ENCODE measurements at regions not wholly inside any gene's neighbourhood (a gene's known extent, or its start where the extent isn't known, plus 50 kb on each side); places are given as distances from the start of the nearest gene placed in this dataset.
A peak's percentile ranks its signal among the peaks of the same experiment; 100 is the strongest.
"Not testable (repeated sequence)": the region's sequence is repeated elsewhere in the genome, so short reads cannot be mapped to it uniquely, and the experiment has no call there.

- DNase-seq, result peak; percentile 12
Observed at GRCh38 chr11:42329929-42330565, 870.6 kb upstream of the LRRC4C start.

GRCh38 chr11:42337786-42338455 lies 878.5 kb upstream of the LRRC4C start:
- DNase-seq, result no peak

GRCh38 chr11:42344204-42344792 lies 884.8 kb upstream of the LRRC4C start:
- DNase-seq, result no peak

GRCh38 chr11:42345933-42346332 lies 886.5 kb upstream of the LRRC4C start:
- no peak for DNase-seq

GRCh38 chr11:42363701-42364100 lies 904.2 kb upstream of the LRRC4C start:
- DNase-seq, result no peak

GRCh38 chr11:42390116-42390515 lies 921.7 kb upstream of the API5 start:
- DNase-seq, result no peak

- no peak for DNase-seq
Observed at GRCh38 chr11:42397483-42397882, 914.3 kb upstream of the API5 start.

GRCh38 chr11:42407341-42407740 lies 904.5 kb upstream of the API5 start:
- DNase-seq, result peak; percentile 13

GRCh38 chr11:42410251-42410955 lies 901.4 kb upstream of the API5 start:
- DNase-seq, result peak; percentile 23

- DNase-seq, result no peak
Observed at GRCh38 chr11:42412590-42412989, 899.2 kb upstream of the API5 start.

GRCh38 chr11:42417691-42418090 lies 894.1 kb upstream of the API5 start:
- no peak for DNase-seq

GRCh38 chr11:42422090-42422489 lies 889.7 kb upstream of the API5 start:
- DNase-seq, result peak; percentile 57

- not testable (repeated sequence) for DNase-seq
Observed at GRCh38 chr11:42434911-42435310, 876.9 kb upstream of the API5 start.

GRCh38 chr11:42444406-42444805 lies 867.4 kb upstream of the API5 start:
- no peak for DNase-seq

GRCh38 chr11:42462558-42463310 lies 849.1 kb upstream of the API5 start:
- DNase-seq, result peak; percentile 75

GRCh38 chr11:42465623-42466022 lies 846.2 kb upstream of the API5 start:
- no peak for DNase-seq

- DNase-seq, result no peak
Observed at GRCh38 chr11:42473106-42473505, 838.7 kb upstream of the API5 start.

GRCh38 chr11:42482822-42483221 lies 829.0 kb upstream of the API5 start:
- DNase-seq, result no peak

GRCh38 chr11:42490506-42490905 lies 821.3 kb upstream of the API5 start:
- no peak for DNase-seq

- no peak for DNase-seq
Observed at GRCh38 chr11:42494459-42494858, 817.3 kb upstream of the API5 start.

- no peak for DNase-seq
Observed at GRCh38 chr11:42498971-42499370, 812.8 kb upstream of the API5 start.

GRCh38 chr11:42502151-42502550 lies 809.6 kb upstream of the API5 start:
- DNase-seq, result no peak

GRCh38 chr11:42521994-42522393 lies 789.8 kb upstream of the API5 start:
- DNase-seq, result peak; percentile 63

All from fibroblast of skin of scalp (primary cell).